ENCODE measurements at regions not wholly inside any gene's neighbourhood (a gene's known extent, or its start where the extent isn't known, plus 50 kb on each side); places are given as distances from the start of the nearest gene placed in this dataset.

DNA sequence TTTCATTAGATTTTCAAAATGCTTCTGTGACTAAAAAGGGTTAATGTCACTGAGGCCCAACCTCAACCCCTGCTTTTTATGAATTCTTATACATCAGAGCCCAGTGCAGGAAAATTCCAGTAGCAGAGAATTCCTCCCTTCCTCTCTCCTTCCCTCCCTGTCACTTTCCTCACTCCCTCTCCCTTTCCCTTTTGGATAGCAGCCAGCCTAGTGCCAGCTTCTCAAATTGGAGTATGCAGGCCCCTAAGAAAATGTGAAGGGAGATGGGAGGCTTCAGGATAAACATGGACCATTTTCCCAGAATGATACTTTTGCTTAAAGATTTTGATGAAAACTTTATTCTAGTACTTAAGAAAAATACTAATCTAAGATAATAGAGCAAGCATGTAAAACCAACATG lies 507.4 kb downstream of the KDM4C start:
- FAIRE-seq (no peak), DNase-seq (peak in 1 of 5 donors; percentile 71)
- H3K27me3 ChIP-seq (ENCODE audit: control insufficient read depth, insufficient read depth, low read length), result no peaks in the 10 kb centered on the region
- TF ChIP-seq, protein P1, sequence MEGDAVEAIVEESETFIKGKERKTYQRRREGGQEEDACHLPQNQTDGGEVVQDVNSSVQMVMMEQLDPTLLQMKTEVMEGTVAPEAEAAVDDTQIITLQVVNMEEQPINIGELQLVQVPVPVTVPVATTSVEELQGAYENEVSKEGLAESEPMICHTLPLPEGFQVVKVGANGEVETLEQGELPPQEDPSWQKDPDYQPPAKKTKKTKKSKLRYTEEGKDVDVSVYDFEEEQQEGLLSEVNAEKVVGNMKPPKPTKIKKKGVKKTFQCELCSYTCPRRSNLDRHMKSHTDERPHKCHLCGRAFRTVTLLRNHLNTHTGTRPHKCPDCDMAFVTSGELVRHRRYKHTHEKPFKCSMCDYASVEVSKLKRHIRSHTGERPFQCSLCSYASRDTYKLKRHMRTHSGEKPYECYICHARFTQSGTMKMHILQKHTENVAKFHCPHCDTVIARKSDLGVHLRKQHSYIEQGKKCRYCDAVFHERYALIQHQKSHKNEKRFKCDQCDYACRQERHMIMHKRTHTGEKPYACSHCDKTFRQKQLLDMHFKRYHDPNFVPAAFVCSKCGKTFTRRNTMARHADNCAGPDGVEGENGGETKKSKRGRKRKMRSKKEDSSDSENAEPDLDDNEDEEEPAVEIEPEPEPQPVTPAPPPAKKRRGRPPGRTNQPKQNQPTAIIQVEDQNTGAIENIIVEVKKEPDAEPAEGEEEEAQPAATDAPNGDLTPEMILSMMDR (IDR thresholded peaks at IDR 0.05; ENCODE audit: borderline replicate concordance, extremely low read depth, insufficient read depth), result no peak
- intact Hi-C loops (cut with DNase I), result no loop called here
- H3K36me3 ChIP-seq (ENCODE audit: control insufficient read depth in 2 of 3, insufficient read depth in 3 of 3, low read length in 3 of 3), result no peaks in the 10 kb centered on the region
- peaks cover 0 to 3% (median 2%) of the 10 kb centered on the region in 3 donors for H3K4me1 ChIP-seq (ENCODE audit: control insufficient read depth in 2 of 3, insufficient read depth in 2 of 3, low read depth in 1 of 3, low read length in 3 of 3)
- H3K9me3 ChIP-seq (ENCODE audit: control insufficient read depth in 2 of 3, insufficient read depth in 1 of 3, low read length in 3 of 3), result no peaks in the 10 kb centered on the region
- no peak overlapping the region for H3K27ac ChIP-seq (ENCODE audit: low read depth in 2 of 2, low read length in 2 of 2)
- H3K9ac ChIP-seq (ENCODE audit: low read length in 3 of 3), result no peak overlapping the region
- H3K4me3 ChIP-seq (ENCODE audit: low read length in 3 of 3), result no peak overlapping the region

DNA sequence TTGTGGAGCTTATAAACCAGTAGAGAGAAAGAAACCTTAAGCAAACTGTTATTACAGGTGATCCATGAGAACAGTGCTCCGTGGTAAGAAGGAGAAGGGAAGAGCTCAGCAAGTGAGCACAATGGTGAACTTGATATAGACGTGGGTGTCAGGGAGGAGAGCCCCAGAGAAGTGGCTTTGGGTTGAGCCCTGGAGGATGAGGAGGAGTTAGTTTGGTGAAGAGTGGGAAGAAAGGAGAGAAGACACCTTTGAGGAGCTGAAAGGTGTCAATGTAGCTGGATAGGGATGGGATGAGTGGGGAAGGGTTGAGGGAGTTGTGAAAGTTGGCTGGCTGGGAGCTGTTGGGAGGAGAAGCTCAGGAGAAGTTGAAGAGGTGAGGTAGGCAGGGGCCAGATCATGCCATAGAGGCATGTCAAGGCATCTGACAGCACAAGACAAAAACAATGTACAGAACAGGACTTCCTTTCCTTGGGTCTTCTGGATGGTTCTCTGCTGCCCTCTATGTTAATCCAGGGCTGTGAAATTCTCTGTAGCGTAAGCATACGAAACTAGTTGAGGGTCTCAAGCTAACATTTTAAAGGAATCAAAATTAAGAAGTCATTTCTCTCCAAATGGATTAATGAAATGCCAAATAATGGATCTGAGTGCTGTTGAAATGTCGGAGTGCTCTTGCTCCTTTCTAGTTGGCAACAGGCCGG lies 501.9 kb downstream of the KDM4C start:
- Histone ChIP-seq H3K36me3 (ENCODE audit: control insufficient read depth in 2 of 3, insufficient read depth in 3 of 3, low read length in 3 of 3) (no peaks in the 10 kb centered on the region), H3K4me1 (ENCODE audit: control insufficient read depth in 2 of 3, insufficient read depth in 2 of 3, low read depth in 1 of 3, low read length in 3 of 3) (no peaks in the 10 kb centered on the region), H3K27me3 (ENCODE audit: control insufficient read depth, insufficient read depth, low read length) (no peaks in the 10 kb centered on the region), H3K27ac (ENCODE audit: low read depth in 2 of 2, low read length in 2 of 2) (no peak overlapping the region), H3K9ac (ENCODE audit: low read length in 3 of 3) (no peak overlapping the region), H3K9me3 (ENCODE audit: control insufficient read depth in 2 of 3, insufficient read depth in 1 of 3, low read length in 3 of 3) (no peaks in the 10 kb centered on the region), H3K4me3 (ENCODE audit: low read length in 3 of 3) (no peak overlapping the region)
- TF ChIP-seq, protein P1 (IDR thresholded peaks at IDR 0.05; ENCODE audit: borderline replicate concordance, extremely low read depth, insufficient read depth), result no peak
- FAIRE-seq (no peak), DNase-seq (no peak)
- intact Hi-C loops (cut with DNase I), result no loop called here

DNA sequence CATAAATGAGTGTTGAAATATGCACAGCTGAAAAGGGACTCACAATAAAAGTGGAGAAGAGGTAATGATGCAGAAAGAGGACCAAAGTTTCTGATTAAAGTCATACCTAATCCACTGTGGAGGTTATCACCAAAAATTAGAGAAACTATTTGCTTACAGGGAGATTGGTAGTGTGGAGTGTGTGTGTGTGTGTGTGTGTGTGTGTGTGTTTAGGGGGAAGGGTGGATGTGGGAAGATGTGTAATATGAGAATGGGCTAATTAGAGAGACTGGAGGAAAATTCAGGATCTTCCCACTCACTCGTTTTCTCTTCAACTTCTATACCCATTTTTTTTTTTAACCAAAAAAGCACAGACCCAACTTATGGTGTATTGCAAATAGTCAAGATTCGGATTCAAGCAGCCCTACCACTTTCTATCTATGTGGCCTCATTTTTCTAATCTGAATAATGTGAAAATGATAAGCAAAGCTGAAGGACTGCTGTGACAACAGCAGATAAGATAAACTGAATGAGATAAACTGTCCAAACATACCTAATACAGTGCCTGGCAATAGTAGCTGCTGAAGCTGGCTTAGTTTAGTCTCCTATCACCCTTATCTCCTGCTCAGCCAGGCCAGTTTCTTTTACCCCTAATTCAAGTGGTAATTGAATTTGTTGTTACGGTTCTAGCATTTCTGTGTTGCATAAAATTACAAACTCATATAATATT lies 501.1 kb downstream of the KDM4C start:
- intact Hi-C loops (cut with DNase I), result no loop called here
- Histone ChIP-seq H3K9me3 (ENCODE audit: control insufficient read depth in 2 of 3, insufficient read depth in 1 of 3, low read length in 3 of 3) (no peaks in the 10 kb centered on the region), H3K27ac (ENCODE audit: low read depth in 2 of 2, low read length in 2 of 2) (no peak overlapping the region), H3K4me3 (ENCODE audit: low read length in 3 of 3) (no peak overlapping the region), H3K27me3 (ENCODE audit: control insufficient read depth, insufficient read depth, low read length) (no peaks in the 10 kb centered on the region), H3K4me1 (ENCODE audit: control insufficient read depth in 2 of 3, insufficient read depth in 2 of 3, low read depth in 1 of 3, low read length in 3 of 3) (no peaks in the 10 kb centered on the region), H3K9ac (ENCODE audit: low read length in 3 of 3) (no peak overlapping the region), H3K36me3 (ENCODE audit: control insufficient read depth in 2 of 3, insufficient read depth in 3 of 3, low read length in 3 of 3) (no peaks in the 10 kb centered on the region)
- no peak for DNase-seq
- FAIRE-seq, result no peak
- TF ChIP-seq, protein P1 (IDR thresholded peaks at IDR 0.05; ENCODE audit: borderline replicate concordance, extremely low read depth, insufficient read depth), result no peak
